Liver (tissue), 8 donors: ENCODE measurements at regions not wholly inside any gene's neighbourhood (a gene's known extent, or its start where the extent isn't known, plus 50 kb on each side); places are given as distances from the start of the nearest gene placed in this dataset.

Source experiments
- DNase-seq: peaks from one replicate; pipeline ENCODE4 v3.0.0-alpha.2; 2017; ENCODE audit warnings: low spot score
- H3K27ac ChIP-seq, 2 donors: one replicate each; pipeline ENCODE4 v1.7.0; 2013; ENCODE audit warnings: inconsistent platforms in 2 of 2, low read length in 2 of 2, control low read depth in 1 of 2, low read depth in 1 of 2, mild to moderate bottlenecking in 1 of 2
- H3K27me3 ChIP-seq, 4 donors: one replicate each; pipeline versions ENCODE4 v1.6.1 to v1.7.0; 2013; ENCODE audit warnings: low read length in 3 of 4, inconsistent platforms in 1 of 4, mild to moderate bottlenecking in 1 of 4, moderate library complexity in 1 of 4; ENCODE audit not compliant: control insufficient read depth in 4 of 4, insufficient read depth in 4 of 4
- H3K36me3 ChIP-seq, 4 donors: one replicate each; pipeline versions ENCODE4 v1.6.1 to v1.7.0; 2013; ENCODE audit warnings: low read length in 3 of 4, mild to moderate bottlenecking in 3 of 4, low read depth in 1 of 4, moderate library complexity in 1 of 4; ENCODE audit not compliant: control insufficient read depth in 4 of 4, insufficient read depth in 3 of 4
- H3K4me1 ChIP-seq, 4 donors: one replicate each; pipeline versions ENCODE4 v1.6.1 to v1.7.0; 2013; ENCODE audit warnings: low read length in 3 of 4, mild to moderate bottlenecking in 3 of 4, moderate library complexity in 1 of 4; ENCODE audit not compliant: control insufficient read depth in 4 of 4, insufficient read depth in 4 of 4
- H3K4me3 ChIP-seq, 3 donors: one replicate each; pipeline versions ENCODE4 v1.6.1 to v1.7.0; 2013; ENCODE audit warnings: low read length in 3 of 3, control low read depth in 1 of 3, low read depth in 1 of 3, mild to moderate bottlenecking in 1 of 3
- H3K9ac ChIP-seq, 2 donors: one replicate each; pipeline ENCODE4 v1.7.0; 2013; ENCODE audit warnings: low read length in 2 of 2, mild to moderate bottlenecking in 2 of 2, moderate library complexity in 2 of 2, control low read depth in 1 of 2, low read depth in 1 of 2
- H3K9me3 ChIP-seq, 4 donors: one replicate each; pipeline versions ENCODE4 v1.6.1 to v1.7.0; 2013; ENCODE audit warnings: low read length in 3 of 4; ENCODE audit not compliant: control insufficient read depth in 4 of 4
- EGR1 ChIP-seq, 2 donors: IDR thresholded peaks; 2 replicates each; pipeline ENCODE4 v1.6.1; 2016 to 2018; ENCODE audit warnings: antibody characterized with exemption in 2 of 2, low read depth in 2 of 2
- FOXA1 ChIP-seq: IDR thresholded peaks from 2 replicates; pipeline ENCODE4 v1.6.1; 2016; ENCODE audit warnings: antibody characterized with exemption
- FOXA2 ChIP-seq: IDR thresholded peaks from 2 replicates; pipeline ENCODE4 v1.6.1; 2016; ENCODE audit warnings: antibody characterized with exemption
- GABPA ChIP-seq, 2 donors: IDR thresholded peaks in 1 of 2; conservative IDR thresholded peaks in 1 of 2; 2 replicates each; pipeline ENCODE4 v1.6.1; 2016; ENCODE audit warnings: antibody characterized with exemption in 2 of 2, mild to moderate bottlenecking in 1 of 2, moderate library complexity in 1 of 2
- HNF4A ChIP-seq, 2 donors: conservative IDR thresholded peaks; 2 replicates each; pipeline ENCODE4 v1.6.1; 2016; ENCODE audit warnings: antibody characterized with exemption in 2 of 2, mild to moderate bottlenecking in 2 of 2
- HNF4G ChIP-seq: IDR thresholded peaks from 2 replicates; pipeline ENCODE4 v1.6.1; 2016; ENCODE audit warnings: antibody characterized with exemption
- JUND ChIP-seq, 2 donors: IDR thresholded peaks; 2 replicates each; pipeline ENCODE4 v1.6.1; 2016; ENCODE audit warnings: antibody characterized with exemption in 2 of 2
- NR2F2 ChIP-seq: IDR thresholded peaks from 2 replicates; pipeline ENCODE4 v1.6.1; 2016; ENCODE audit warnings: antibody characterized with exemption
- RAD21 ChIP-seq, 2 donors: IDR thresholded peaks; 2 replicates each; pipeline ENCODE4 v1.6.1; 2016; ENCODE audit warnings: antibody characterized with exemption in 2 of 2, mild to moderate bottlenecking in 2 of 2
- RXRA ChIP-seq, 2 donors: IDR thresholded peaks; 2 replicates each; pipeline ENCODE4 v1.6.1; 2017 to 2018; ENCODE audit warnings: antibody characterized with exemption in 2 of 2, mild to moderate bottlenecking in 1 of 2
- SP1 ChIP-seq: IDR thresholded peaks from 2 replicates; pipeline ENCODE4 v1.6.1; 2018; ENCODE audit warnings: antibody characterized with exemption, mild to moderate bottlenecking
- TAF1 ChIP-seq: conservative IDR thresholded peaks from 2 replicates; pipeline ENCODE4 v1.6.1; 2016; ENCODE audit warnings: antibody characterized with exemption, mild to moderate bottlenecking
- YY1 ChIP-seq: IDR thresholded peaks from 2 replicates; pipeline ENCODE4 v1.6.1; 2016; ENCODE audit warnings: antibody characterized with exemption, mild to moderate bottlenecking
- WGBS: extraction: QIAGEN DNeasy Blood & Tissue Kit; methylation state at CpG from one replicate; pipeline ENCODE4 v1.1.7; 2013; 5-methylcytosine and 5-hydroxymethylcytosine counted together
- TF ChIP-seq, protein P1 (sequence below): IDR thresholded peaks from 2 replicates; pipeline ENCODE4 v1.6.1; 2016; ENCODE audit warnings: antibody characterized with exemption
- TF ChIP-seq, protein P2 (sequence below): IDR thresholded peaks from 2 replicates; pipeline ENCODE4 v1.6.1; 2016; ENCODE audit warnings: antibody characterized with exemption
- TF ChIP-seq, protein P3 (sequence below): IDR thresholded peaks from 2 replicates; pipeline ENCODE4 v1.6.1; 2016; ENCODE audit warnings: antibody characterized with exemption
- TF ChIP-seq, protein P4 (sequence below): IDR thresholded peaks from 2 replicates; pipeline ENCODE4 v1.6.1; 2016; ENCODE audit warnings: antibody characterized with exemption, mild to moderate bottlenecking
- TF ChIP-seq, protein P5 (sequence below): fragments of 150-350 bp; IDR thresholded peaks from 2 replicates; pipeline ENCODE4 v1.5.1; 2017; ENCODE audit warnings: improper control_type of control experiment, low read depth, low read length; ENCODE audit not compliant: missing input control
- donor health status: healthy.
- donor health status: healthy.
- donor health status: healthy.
- donor health status: healthy.
- donor health status: healthy.

DNA sequence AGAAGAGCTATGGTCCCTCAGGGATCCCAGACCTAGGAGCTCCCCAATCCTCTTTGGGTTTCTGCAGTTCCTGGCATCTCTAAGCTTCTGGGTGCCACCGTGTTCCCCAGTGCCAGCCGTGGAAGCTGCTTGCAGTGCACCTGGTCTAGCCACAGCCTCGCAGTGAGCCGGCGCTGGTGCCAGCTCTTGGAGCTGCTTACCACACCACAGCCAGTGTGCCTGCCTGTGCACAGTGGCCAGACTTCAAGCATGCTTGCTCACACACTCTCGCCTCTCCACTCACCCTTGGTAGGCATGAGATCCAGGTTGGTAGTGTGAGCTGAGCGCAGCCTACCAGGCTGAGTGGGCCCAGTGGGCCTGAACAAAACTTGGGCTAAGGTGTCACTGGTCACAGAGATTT is 971.9 kb downstream of the DCDC2C start:
- WGBS = 95% methylated on average over 7 of the region's 7 CpGs
- H3K4me3 ChIP-seq = no peak overlapping the region

DNA sequence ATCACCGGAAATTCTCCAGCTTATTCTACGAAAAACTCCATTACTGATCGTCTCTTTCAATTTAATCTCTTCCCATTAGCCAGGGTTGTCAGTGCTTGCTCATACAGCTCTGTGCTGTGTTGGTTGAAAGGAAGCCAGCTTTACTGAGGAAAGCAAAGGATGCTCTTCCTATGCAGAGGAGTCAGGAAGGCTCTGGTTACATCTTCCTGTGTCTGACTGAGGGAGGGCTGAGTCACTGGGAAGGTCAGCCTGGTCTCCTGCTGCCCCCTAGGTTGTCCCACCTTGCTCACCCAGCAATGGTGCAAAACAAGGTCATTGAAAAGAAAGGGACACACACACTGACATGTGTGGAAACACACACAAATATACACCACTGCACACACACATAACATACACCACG is 975.6 kb downstream of the DCDC2C start:
- Histone ChIP-seq H3K4me1 (no peaks in the 10 kb centered on the region), H3K4me3 (no peak overlapping the region), H3K9ac (no peak overlapping the region), H3K9me3 (peaks cover 0 to 4% (median under 1%) of the 10 kb centered on the region in 4 donors), H3K27me3 (no peaks in the 10 kb centered on the region), H3K27ac (no peak overlapping the region), H3K36me3 (no peaks in the 10 kb centered on the region)
- DNase-seq = no peak
- 61% methylated on average over 4 of the region's 4 CpGs for WGBS
- TF ChIP-seq, protein P1, sequence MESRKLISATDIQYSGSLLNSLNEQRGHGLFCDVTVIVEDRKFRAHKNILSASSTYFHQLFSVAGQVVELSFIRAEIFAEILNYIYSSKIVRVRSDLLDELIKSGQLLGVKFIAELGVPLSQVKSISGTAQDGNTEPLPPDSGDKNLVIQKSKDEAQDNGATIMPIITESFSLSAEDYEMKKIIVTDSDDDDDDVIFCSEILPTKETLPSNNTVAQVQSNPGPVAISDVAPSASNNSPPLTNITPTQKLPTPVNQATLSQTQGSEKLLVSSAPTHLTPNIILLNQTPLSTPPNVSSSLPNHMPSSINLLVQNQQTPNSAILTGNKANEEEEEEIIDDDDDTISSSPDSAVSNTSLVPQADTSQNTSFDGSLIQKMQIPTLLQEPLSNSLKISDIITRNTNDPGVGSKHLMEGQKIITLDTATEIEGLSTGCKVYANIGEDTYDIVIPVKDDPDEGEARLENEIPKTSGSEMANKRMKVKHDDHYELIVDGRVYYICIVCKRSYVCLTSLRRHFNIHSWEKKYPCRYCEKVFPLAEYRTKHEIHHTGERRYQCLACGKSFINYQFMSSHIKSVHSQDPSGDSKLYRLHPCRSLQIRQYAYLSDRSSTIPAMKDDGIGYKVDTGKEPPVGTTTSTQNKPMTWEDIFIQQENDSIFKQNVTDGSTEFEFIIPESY = no peak
- TF ChIP-seq, protein P2, sequence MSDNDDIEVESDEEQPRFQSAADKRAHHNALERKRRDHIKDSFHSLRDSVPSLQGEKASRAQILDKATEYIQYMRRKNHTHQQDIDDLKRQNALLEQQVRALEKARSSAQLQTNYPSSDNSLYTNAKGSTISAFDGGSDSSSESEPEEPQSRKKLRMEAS = no peak
- TF ChIP-seq FOXA1 = no peak
- TF ChIP-seq, protein P3, sequence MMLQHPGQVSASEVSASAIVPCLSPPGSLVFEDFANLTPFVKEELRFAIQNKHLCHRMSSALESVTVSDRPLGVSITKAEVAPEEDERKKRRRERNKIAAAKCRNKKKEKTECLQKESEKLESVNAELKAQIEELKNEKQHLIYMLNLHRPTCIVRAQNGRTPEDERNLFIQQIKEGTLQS = no peak
- TF ChIP-seq, protein P4, sequence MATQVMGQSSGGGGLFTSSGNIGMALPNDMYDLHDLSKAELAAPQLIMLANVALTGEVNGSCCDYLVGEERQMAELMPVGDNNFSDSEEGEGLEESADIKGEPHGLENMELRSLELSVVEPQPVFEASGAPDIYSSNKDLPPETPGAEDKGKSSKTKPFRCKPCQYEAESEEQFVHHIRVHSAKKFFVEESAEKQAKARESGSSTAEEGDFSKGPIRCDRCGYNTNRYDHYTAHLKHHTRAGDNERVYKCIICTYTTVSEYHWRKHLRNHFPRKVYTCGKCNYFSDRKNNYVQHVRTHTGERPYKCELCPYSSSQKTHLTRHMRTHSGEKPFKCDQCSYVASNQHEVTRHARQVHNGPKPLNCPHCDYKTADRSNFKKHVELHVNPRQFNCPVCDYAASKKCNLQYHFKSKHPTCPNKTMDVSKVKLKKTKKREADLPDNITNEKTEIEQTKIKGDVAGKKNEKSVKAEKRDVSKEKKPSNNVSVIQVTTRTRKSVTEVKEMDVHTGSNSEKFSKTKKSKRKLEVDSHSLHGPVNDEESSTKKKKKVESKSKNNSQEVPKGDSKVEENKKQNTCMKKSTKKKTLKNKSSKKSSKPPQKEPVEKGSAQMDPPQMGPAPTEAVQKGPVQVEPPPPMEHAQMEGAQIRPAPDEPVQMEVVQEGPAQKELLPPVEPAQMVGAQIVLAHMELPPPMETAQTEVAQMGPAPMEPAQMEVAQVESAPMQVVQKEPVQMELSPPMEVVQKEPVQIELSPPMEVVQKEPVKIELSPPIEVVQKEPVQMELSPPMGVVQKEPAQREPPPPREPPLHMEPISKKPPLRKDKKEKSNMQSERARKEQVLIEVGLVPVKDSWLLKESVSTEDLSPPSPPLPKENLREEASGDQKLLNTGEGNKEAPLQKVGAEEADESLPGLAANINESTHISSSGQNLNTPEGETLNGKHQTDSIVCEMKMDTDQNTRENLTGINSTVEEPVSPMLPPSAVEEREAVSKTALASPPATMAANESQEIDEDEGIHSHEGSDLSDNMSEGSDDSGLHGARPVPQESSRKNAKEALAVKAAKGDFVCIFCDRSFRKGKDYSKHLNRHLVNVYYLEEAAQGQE = no peak
- no peak for TF ChIP-seq NR2F2
- TF ChIP-seq TAF1 = no peak
- TF ChIP-seq RXRA (IDR thresholded peaks at IDR 0.05) = no peak
- no peak for TF ChIP-seq SP1
- no peak for TF ChIP-seq HNF4A (conservative IDR thresholded peaks at IDR 0.05)
- TF ChIP-seq YY1 = no peak
- TF ChIP-seq JUND (IDR thresholded peaks at IDR 0.05) = no peak
- TF ChIP-seq RAD21 (IDR thresholded peaks at IDR 0.05) = no peak
- TF ChIP-seq GABPA (IDR thresholded peaks at IDR 0.05 in 1 of 2, conservative IDR thresholded peaks at IDR 0.05 in 1 of 2) = no peak

More for the DNA sequence above, 971.9 kb downstream of the DCDC2C start:
- Histone ChIP-seq H3K9ac (no peak overlapping the region), H3K4me1 (no peaks in the 10 kb centered on the region), H3K9me3 (peaks cover 0 to 2% (median 0%) of the 10 kb centered on the region in 4 donors), H3K36me3 (no peaks in the 10 kb centered on the region), H3K27me3 (no peaks in the 10 kb centered on the region), H3K27ac (no peak overlapping the region)
- TF ChIP-seq JUND (IDR thresholded peaks at IDR 0.05) = no peak
- TF ChIP-seq GABPA (IDR thresholded peaks at IDR 0.05 in 1 of 2, conservative IDR thresholded peaks at IDR 0.05 in 1 of 2) = no peak
- no peak for TF ChIP-seq RXRA (IDR thresholded peaks at IDR 0.05)
- TF ChIP-seq, protein P5, sequence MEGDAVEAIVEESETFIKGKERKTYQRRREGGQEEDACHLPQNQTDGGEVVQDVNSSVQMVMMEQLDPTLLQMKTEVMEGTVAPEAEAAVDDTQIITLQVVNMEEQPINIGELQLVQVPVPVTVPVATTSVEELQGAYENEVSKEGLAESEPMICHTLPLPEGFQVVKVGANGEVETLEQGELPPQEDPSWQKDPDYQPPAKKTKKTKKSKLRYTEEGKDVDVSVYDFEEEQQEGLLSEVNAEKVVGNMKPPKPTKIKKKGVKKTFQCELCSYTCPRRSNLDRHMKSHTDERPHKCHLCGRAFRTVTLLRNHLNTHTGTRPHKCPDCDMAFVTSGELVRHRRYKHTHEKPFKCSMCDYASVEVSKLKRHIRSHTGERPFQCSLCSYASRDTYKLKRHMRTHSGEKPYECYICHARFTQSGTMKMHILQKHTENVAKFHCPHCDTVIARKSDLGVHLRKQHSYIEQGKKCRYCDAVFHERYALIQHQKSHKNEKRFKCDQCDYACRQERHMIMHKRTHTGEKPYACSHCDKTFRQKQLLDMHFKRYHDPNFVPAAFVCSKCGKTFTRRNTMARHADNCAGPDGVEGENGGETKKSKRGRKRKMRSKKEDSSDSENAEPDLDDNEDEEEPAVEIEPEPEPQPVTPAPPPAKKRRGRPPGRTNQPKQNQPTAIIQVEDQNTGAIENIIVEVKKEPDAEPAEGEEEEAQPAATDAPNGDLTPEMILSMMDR = no peak
- no peak for TF ChIP-seq EGR1 (IDR thresholded peaks at IDR 0.05; ENCODE audit: low read depth in 2 of 2)
- TF ChIP-seq TAF1 = no peak
- TF ChIP-seq HNF4G = no peak
- TF ChIP-seq NR2F2 = no peak
- TF ChIP-seq, protein P2 = no peak
- TF ChIP-seq FOXA2 = no peak
- TF ChIP-seq, protein P3 = no peak
- TF ChIP-seq, protein P1 = no peak
- no peak for TF ChIP-seq FOXA1
- TF ChIP-seq HNF4A (conservative IDR thresholded peaks at IDR 0.05) = no peak
- DNase-seq = no peak
